Mesothelial cell of epicardium (in vitro differentiated cells): ENCODE measurements at regions not wholly inside any gene's neighbourhood (a gene's known extent, or its start where the extent isn't known, plus 50 kb on each side); places are given as distances from the start of the nearest gene placed in this dataset.
"Not testable (repeated sequence)": the region's sequence is repeated elsewhere in the genome, so short reads cannot be mapped to it uniquely, and the experiment has no call there.

Source experiments
- DNase-seq, 2 experiments: peaks; one replicate each; pipeline ENCODE4 v3.0.0; 2021; ENCODE audit warnings: low spot score in 2 of 2; ENCODE audit not compliant: unreplicated experiment in 2 of 2
- H3K27ac Mint-ChIP-seq: 2 replicates; pipeline ENCODE4 v1.8.0; 2021; ENCODE audit warnings: mixed read lengths
- H3K27me3 Mint-ChIP-seq: 2 replicates; pipeline ENCODE4 v1.8.0; 2021; ENCODE audit warnings: low read depth, mixed read lengths
- H3K36me3 Mint-ChIP-seq: 2 replicates; pipeline ENCODE4 v1.8.0; 2021; ENCODE audit warnings: mixed read lengths
- H3K4me1 Mint-ChIP-seq: 2 replicates; pipeline ENCODE4 v1.8.0; 2021; ENCODE audit warnings: mixed read lengths
- H3K4me3 Mint-ChIP-seq: 2 replicates; pipeline ENCODE4 v1.8.0; 2021; ENCODE audit warnings: mild to moderate bottlenecking, moderate library complexity, mixed read lengths
- H3K9me3 Mint-ChIP-seq: 2 replicates; pipeline ENCODE4 v1.8.0; 2021; ENCODE audit warnings: mixed read lengths
- CTCF ChIP-seq: fragments of 200-600 bp; sonication (generic); IDR thresholded peaks from one replicate; pipeline ENCODE4 v1.5.0; 2021; ENCODE audit warnings: antibody characterized with exemption; ENCODE audit not compliant: unreplicated experiment

- TF ChIP-seq CTCF = no peak
- peaks cover 10% of the 10 kb centered on the region for H3K4me1 Mint-ChIP-seq
- peaks cover 51% of the 10 kb centered on the region for H3K9me3 Mint-ChIP-seq
- H3K27ac Mint-ChIP-seq = no peak overlapping the region
- H3K4me3 Mint-ChIP-seq = no peak overlapping the region
- DNase-seq = no peak
- H3K27me3 Mint-ChIP-seq = no peaks in the 10 kb centered on the region
- H3K36me3 Mint-ChIP-seq = peaks cover 6% of the 10 kb centered on the region
Measured at GRCh38 chr15:44879066-44879465, 77.4 kb upstream of the TERB2 start.

- Mint-ChIP-seq H3K36me3 (peaks cover 3% of the 10 kb centered on the region), H3K9me3 (peaks cover 32% of the 10 kb centered on the region), H3K27me3 (no peaks in the 10 kb centered on the region), H3K4me1 (peaks cover 10% of the 10 kb centered on the region), H3K27ac (no peak overlapping the region), H3K4me3 (no peak overlapping the region)
- no peak for TF ChIP-seq CTCF
- DNase-seq = no peak
Measured at GRCh38 chr15:44882499-44882968, 74.0 kb upstream of the TERB2 start.

- no peak for TF ChIP-seq CTCF
- Mint-ChIP-seq H3K9me3 (peaks cover 25% of the 10 kb centered on the region), H3K36me3 (no peaks in the 10 kb centered on the region), H3K27me3 (no peaks in the 10 kb centered on the region), H3K4me3 (no peak overlapping the region), H3K4me1 (peaks cover 10% of the 10 kb centered on the region), H3K27ac (no peak overlapping the region)
- no peak for DNase-seq
Measured at GRCh38 chr15:44883199-44883877, 73.1 kb upstream of the TERB2 start.

GRCh38 chr15:44898890-44899651 is 57.4 kb upstream of the TERB2 start:
- H3K27ac Mint-ChIP-seq, H3K4me1 Mint-ChIP-seq, H3K36me3 Mint-ChIP-seq, H3K4me3 Mint-ChIP-seq, DNase-seq, H3K9me3 Mint-ChIP-seq: not testable (repeated sequence)
- H3K27me3 Mint-ChIP-seq = peaks cover 30% of the 10 kb centered on the region

- not testable (repeated sequence) for H3K4me1 Mint-ChIP-seq, H3K9me3 Mint-ChIP-seq, H3K4me3 Mint-ChIP-seq, DNase-seq, H3K27ac Mint-ChIP-seq, H3K36me3 Mint-ChIP-seq
- peaks cover 23% of the 10 kb centered on the region for H3K27me3 Mint-ChIP-seq
Measured at GRCh38 chr15:44899775-44900174, 56.7 kb upstream of the TERB2 start.

GRCh38 chr15:44900796-44901195 is 55.7 kb upstream of the TERB2 start:
- H3K27ac Mint-ChIP-seq, H3K4me1 Mint-ChIP-seq, DNase-seq, H3K36me3 Mint-ChIP-seq, H3K4me3 Mint-ChIP-seq, H3K9me3 Mint-ChIP-seq: not testable (repeated sequence)
- peaks cover 15% of the 10 kb centered on the region for H3K27me3 Mint-ChIP-seq

- not testable (repeated sequence) for H3K4me1 Mint-ChIP-seq, H3K4me3 Mint-ChIP-seq, H3K36me3 Mint-ChIP-seq, H3K9me3 Mint-ChIP-seq, DNase-seq, H3K27ac Mint-ChIP-seq
- H3K27me3 Mint-ChIP-seq = peaks cover 11% of the 10 kb centered on the region
Measured at GRCh38 chr15:44903281-44903680, 53.2 kb upstream of the TERB2 start.

- not testable (repeated sequence) for H3K9me3 Mint-ChIP-seq, H3K27me3 Mint-ChIP-seq, H3K36me3 Mint-ChIP-seq, H3K27ac Mint-ChIP-seq, H3K4me1 Mint-ChIP-seq, DNase-seq, H3K4me3 Mint-ChIP-seq
Measured at GRCh38 chr15:44904651-44905340, 51.7 kb upstream of the TERB2 start.
